NCI-H2171 treated with DMSO at 0.1 percent for 48 hours (cell line): ENCODE measurements at regions not wholly inside any gene's neighbourhood (a gene's known extent, or its start where the extent isn't known, plus 50 kb on each side); places are given as distances from the start of the nearest gene placed in this dataset.

Experiments
- DNase-seq: peaks from one replicate; lab custom pipeline; 2025; lab: John Stamatoyannopoulos, UW

DNA sequence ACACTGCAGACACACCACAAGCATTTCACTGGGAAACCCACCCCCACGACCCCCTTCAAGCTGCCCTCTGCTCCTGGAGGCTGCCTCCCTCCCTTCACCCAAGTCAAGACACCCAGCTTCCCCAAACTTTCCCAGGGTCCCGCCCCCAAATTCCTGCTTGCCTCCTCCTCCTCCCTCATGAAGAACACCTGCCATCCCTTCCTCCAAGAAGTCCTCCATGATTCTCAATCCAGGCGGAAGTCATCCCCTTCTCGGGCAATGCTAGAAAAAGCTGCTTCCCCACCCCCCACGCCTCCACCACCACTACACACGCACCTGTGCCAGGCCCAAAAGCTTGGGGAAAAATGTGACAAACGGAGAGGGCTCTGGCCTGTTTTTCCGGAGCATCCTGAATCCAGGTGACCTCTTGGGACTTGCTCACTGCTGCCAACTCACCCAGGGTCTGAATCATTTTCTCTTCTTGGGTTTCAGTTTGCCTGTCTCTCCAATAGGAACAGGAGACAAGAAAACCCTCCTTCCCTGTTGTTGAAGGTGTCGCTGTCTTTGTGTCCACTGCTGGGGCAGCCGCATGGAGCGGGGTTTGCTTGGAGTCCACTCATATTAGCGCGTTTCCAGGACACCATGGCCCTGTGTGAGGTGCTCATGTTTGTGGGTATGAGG is 101.0 kb upstream of the CASZ1 start:
- DNase-seq, result no peak

DNA sequence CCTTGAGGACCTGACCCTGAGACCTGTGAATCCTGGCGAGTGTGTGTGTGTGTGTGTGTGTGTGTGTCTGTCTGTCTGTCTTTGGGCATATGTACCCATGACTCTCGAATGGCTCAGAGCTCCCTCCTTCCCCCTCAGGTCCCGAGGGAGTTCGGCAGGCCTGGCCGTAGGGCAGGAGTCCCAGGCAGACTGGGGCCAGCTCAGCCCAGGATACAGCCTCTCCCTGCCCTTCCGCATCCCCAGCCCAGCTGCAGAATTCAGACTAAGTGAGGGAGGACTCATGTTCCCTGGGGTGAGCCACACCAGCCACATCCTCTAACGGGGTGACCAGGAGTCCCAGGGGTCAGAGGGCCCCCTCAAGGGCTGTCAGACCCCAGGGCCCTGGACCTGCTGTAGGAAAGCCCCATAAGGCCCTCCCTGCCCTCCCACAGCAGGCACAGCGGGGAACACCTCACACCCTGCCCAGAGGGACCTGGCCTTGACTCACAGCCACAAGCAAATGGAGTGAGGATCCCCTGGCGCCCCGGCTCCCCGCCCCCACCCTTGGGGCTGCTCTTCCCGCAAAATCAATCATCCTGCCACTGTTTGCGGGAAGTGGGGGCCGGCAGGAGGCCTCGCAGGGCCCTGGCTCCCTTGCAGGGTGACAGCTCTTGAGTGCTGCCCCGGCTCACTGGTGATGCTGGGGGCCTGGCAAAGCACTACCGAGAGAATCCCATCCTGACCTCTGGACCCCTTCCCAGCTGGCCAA is 101.7 kb upstream of the CASZ1 start:
- DNase-seq, result no peak

DNA sequence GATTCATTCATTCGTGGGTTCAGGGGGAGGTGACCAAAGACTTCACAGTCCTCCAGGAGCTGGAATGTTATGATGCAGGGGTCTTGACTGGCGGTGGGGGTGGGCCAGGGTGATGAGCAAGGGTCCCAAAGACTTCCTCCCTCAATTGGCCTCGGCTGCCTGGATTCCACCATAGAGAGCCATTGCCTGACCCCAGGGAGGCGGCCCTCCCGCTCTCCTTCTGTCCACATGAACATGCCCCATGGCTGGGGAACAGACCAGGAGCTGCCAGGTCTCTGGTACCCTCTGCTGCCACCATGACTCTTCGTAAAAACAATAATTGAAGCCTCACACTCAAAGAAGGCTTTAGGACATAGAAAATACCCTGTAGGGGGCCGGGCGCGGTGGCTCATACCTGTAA is 102.5 kb upstream of the CASZ1 start:
- no peak for DNase-seq

DNA sequence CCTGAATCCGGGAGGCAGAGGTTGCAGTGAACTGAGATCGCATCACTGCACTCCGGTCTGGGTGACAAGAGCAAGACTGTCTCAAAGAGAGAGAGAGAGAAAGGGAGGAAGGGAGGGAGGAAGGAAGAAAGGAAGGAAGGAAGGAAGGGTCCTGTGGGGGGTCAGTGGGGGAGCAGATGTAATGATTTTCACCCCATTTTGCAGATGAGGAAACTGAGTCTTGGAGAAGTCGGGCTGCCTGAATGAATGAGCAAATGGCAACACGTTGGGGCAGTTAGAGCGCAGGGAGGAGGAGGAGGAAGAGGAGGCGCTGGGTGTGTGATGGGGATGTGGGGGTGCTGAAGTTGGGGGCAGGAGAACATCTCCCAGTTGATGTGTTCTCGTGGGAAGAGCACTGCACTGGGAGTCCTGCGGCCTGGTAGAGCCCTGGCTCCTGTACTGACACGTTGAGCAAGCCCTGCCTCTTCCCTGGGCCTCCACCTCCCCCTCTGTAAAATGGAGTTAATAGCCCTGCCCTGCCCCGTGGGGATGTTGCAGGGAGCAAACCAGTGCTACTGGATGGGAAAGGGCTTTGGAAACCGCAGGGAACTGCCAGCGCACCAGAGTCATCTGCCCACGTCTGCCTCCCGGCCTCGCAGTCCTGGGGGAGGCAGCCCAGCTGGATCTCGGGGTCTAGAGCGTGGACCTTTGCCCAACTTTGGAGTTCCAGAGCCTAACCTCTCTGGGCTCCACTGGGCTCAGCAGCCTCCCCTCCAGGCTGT is 103.2 kb upstream of the CASZ1 start:
- no peak for DNase-seq

DNA sequence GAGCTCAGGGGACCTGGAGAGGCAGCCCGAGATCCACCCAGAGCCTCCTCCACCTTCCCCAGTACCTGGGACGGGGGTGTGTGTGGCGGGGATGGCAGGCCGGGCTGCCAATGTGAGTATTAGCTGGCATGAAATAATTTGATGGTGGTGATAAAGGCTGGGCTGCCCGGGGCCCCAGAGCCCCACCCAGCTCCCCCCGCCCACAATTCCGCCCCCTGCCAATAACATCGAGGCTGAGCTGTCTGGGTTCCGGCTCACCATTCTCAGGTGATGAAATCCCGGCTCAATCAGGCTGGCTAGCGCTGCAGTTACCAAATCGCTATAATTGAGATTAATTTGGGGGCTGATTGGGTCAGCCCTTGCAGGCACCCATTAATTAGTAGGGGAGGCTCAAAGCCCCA is 103.8 kb upstream of the CASZ1 start:
- DNase-seq, result no peak

DNA sequence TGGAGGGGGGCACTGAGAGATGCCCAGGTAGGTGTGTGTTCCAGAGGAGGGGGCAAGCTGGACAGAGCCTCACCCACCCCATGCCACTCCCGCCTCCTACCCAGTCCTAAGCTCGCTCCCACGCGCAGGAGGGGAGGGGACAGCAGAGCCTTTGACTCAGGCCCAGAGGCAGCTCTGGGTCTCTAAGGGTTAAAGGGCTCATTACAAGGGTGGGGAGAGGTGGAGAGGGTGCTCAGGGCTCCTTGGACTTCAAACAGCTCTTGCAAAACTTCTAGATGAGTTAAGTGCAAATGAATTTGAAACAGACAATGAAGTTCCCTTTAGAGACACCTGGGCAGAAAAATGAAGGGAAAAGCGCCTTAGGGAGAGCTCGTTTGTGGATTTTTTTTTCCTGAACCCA is 104.2 kb upstream of the CASZ1 start:
- DNase-seq, result no peak

DNA sequence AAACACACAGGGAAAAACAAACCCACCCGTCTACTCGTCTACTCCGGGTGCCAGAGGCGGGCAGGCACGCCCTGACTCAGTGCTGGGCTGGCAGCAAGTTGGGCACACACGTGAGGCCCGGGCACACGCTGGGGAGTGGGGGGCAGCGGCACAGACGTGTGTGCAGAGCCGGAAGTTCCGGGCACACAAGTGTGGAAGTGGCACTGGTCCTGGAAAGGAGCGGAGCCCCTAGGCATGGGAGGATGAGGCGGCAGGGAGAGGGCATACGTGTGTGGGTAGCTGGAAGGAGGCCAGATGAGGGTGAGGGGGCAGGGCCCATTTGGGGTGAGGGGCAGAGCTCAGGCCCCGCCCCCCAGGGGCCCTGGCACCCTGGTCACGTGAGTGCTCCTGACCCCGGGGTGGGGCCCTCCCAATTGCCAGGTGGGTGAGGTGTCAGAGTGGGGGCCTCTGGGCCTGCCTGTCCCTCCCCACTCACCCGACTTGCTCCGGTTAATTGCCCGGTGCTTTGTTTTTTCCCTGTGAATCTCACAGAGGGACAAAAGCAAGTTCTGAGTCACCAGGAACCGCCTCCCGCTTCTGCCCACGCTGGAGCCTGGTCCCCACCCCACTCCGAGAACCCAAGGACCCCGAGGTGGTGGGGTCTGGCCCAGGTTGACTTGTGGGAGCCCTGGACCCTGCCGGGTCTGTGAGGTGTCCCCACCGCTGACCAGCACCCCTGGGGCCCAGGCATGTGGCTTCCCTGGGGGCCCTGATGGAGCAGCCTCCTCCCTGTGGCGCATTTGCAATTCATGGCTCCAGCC is 104.8 kb upstream of the CASZ1 start:
- no peak for DNase-seq

DNA sequence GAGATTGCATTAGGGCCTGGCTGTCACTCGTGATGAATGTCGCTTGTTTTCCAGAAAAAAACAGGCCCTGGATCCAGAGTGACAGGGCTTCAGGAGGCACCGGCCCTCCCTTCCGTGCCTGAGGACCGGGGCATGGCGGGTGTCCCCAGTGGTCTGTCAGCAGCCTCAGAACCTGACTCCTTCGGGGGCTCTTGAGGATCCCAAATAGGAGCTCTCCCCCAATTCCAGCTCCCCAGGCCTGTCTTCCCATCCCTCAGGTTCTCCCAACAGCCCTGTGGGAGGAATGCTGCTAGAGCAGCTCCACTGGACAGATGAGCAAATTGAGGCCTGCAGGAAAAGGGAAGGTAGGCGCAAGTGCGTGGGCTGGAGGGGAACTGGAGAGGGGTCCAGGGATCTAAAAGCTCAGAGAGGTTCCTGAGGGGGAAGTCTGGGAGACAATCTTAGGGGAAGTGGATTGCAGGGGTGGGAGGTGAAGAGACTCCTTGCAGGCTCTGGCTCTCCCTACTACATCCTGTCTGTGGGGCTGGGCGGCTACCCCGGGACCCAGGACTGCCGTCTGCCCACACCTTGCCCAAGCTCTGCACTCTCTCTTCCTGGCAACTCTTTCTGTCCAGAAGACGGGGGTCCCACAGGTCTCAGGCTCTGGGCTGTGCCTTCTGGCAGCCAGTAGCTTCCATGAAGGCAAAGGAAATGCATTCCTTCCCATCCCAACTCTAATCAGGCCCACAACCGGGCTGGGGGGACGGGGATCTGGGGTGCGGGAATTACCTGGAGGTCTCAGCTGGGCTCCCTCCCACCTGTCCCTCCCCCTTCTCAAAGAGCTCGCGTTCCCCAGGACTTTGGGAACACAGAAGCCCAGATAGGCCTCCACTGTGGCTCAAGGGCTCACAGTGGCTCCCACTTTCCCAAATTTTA is 105.7 kb upstream of the CASZ1 start:
- no peak for DNase-seq

DNA sequence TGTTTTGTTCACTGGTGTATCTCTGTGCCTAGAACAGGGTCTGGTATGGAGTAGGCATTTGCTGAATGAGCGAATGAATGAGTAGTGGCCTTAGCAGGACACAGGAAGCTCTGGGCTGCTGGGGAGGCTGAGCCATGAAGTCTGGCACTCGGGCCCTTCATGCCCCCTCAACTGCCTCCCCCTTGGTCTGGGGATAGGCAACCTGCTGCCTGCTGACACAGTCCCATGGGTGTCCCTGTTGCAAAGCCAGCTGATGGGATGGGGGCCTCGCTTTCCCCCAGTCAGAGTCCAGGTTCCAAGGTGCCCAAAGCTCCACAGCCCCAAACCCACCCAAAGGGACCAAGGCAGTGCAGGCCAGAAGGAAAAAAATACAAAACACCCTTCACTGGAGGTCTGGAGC is 107.0 kb upstream of the CASZ1 start:
- DNase-seq, result no peak

DNA sequence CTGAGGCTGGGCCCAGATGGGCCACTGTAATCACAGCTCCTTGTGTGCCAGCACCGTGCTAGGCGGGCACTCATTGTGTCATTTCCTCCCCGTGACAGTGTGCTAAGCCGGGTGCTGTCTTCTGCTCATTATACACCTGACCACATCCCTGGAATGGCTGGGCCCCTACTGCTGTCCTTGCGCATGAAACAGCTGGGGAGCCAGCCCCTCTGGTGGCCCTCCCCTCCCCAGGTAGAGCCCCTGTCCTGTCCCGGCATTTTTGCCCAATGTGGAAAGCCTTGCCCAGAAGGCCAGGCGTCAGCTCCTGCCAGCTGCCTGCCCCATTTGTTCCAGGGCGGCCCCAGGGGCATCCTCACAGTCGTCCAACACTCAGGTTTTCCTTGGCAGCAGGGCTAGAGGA is 107.4 kb upstream of the CASZ1 start:
- DNase-seq, result no peak

DNA sequence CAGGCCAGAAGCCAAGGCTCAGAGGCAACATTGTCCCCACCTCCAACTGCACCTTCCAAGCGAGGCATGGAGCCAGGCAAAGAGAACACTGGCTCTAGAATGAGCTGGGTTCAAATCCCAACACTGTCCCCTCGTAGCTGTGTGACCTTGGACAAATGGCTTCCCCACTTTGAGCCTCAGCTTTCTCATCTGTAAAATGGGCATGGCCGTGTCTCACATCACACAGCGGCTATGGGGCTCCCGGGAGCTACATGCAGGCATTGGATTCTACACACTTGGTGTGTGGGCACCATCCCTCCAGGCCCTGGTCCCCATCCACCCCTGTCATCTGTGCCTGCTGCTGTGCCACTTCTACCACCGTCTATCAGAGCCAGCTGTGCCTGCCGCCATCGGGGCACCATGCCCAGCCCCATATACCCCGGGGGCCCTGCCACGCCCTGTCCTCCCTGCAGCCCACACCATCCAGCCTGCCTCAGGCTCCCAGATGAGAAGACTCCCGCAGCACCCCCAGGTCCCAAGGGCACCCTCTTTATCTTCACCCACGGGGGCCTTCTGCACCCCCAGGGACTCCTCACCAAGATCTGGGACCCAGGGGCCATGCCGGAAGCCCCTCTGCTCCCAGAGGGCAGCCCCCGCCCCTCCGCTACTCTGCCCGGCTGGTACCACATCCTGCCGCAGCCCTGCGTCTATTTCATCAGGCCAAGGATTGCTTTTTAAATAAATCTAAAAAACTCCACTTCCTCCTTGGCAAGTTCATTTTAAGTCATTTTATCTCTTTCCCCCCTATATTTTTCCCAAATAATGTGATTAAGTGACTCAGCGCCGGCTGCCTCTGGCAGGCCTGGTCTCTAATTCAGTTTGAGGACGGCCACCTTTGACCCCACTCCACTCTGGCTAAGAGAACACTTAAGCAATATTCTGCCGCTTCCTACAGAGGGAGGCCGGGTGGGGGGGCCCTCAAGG is 107.8 kb upstream of the TARDBP start:
- no peak for DNase-seq

DNA sequence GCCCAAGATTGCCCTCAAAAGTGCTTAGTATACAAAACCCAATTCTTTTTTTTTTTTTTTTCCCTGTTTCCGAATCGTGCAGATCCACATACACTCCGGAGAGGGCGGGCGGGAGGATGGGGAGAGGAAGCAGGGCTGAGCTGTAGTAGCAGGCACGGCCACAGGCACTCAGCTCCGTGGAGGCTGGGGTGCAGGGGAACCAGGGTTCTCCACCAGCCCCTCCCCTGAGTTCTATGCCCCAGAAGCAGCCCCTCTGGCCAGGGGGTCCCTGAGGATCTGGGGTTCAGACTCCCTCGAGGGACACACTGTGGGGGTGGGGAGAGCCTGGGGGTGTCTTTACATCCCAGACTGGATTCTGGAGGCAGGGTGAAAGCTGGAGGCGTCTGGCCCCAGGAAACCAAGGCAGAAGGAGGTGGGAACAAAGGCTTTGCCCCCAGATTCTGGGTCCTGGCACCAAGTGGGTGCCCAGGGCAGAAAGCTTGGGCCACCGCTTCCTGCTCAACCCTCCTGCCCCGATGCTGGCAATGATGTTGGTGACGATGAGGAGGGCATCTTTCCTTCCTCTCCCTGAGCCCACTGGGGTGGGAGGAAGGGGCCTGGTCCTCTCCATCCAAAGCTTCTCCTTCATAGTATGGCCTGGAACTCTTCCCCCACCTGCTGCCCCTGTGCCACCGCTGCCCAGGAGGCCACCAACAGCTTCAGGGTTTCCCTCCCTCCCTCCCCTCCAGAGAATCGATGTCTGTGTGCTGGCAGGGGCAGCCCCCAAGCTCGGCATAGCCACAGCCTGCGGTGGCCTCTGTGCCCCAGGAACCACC is 106.4 kb upstream of the TARDBP start:
- no peak for DNase-seq

DNA sequence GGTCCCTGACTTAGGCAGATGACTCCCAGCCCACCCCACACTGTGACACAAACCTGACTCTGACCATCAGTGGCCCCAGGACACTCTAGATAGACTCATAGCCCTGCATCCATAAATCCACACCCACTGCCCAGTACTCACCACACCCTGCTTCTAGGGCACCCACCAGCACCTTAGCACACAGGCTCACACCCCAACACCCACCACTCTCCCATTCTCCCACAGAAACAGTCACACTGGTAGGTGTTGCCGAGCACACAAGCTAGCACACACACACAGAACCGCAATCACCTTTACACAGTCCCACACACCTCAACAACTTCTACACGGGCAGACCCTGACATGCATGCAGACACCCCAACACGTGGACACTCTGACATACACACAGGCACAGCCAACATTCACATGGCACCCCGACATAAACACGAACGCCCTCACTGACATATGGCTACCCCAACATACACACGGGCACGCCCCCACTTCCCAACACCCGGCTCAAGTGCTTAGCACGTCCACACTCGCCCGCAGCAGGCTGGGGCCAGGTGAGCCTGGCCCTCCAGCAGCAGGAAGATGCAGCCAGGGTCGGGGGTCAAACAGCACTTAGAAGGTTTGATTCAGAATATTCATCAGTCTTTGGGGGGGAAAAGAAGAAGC is 105.5 kb upstream of the TARDBP start:
- peak; percentile 52 for DNase-seq

DNA sequence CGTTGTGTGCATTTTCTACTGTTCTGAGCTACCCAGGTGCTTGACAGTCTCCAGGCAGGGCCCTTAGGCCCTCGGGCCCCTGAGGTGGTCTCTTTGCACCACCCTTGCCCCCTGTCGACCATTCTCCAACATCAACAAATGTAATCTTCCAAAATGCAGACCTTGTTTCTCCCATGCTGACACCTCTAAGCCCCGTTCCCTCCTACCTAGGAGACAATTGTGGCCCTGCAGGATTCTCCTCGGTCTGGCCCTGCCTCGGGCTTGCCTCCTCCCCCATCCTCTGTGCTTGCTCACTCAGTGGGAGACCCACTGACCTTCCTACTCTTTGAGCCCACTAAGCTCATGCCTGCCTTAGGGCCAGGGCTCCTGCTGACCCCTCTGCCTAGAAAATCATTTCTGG is 104.2 kb upstream of the TARDBP start:
- DNase-seq, result no peak

DNA sequence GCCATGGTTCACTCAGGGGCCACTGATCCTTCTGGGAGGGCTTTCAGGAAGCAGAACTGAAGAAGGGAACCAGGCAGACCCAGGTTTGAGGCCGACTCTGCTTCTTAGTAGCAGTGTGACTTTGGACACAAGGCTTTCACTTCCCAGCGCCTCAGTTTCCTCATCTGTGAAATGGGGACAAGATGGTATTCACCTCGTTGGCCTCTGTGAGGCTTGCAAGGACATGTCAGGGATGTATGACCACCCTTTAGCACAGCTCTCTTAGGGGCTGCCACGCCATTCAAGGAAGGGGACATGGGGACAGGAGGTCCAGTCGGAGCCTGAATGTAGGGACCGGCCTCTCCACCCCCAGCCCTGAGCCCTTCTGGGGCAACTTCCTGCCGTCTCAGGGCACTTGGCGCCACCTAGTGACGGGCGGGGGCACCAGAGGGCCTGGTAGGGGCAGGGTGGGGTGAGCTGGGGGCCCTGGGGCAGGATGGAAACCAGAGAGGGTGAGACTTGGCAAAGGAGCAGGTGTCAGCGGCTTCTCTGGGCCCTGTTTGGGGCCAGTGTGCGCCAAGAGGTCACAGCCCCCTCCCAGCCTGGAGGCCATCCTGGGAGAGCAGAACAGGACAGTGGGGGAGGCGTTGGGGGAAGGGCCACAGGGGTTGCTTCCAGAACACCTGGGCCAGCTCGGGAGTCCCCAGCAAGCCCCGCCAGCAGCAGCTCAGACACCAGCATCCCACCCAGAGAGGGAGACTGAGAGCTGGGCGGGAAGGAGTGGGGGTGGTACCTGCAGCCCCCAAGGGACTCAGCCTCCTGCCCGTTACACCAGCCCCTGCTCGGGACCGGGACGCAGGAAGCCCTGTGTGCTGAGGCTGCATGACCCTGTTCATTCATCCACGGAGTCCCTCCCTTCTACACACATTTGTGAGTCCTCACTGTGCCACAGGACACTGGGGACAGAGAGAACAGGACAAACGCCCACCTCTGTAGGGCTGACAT is 102.5 kb upstream of the TARDBP start:
- no peak for DNase-seq

DNA sequence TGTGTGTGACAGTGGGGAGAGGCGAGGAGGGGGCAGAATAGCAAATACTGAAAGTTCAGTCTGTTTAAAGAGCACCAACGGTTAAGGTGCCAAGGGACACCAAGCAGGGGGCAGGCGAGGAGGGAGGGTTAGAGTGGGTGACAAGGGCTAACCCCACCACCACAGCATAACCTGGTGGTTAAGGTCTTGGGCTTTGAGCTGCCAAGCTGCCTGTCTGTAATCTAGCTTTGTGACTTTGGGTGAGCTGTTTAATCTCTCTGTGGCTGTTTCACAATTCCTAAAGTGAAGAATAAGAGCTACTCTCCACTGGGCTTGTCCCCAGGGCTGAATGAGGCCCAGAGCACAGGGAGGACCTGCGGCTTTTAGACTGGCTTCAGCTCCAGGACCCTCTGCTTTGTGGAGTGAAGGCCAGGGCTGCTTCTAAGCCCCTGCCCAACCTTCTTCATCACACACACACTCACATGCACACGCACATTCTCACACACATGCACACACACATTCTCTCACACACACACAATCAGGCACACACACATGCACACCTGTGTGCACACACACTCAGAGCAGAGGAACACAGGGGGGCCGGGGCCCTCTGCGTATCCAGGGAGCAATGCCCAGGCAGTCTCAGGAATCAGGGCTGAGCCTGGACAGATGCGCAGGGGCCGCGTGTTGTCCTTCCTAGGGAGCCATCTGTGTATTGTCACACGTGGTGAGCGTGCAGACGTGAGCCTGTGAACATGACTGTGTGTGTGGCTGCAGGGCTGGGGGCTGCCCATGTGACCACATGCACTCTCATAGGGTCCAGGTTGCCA is 101.6 kb upstream of the TARDBP start:
- DNase-seq, result no peak
